Liver (tissue), 3 donors: ENCODE measurements at regions not wholly inside any gene's neighbourhood (a gene's known extent, or its start where the extent isn't known, plus 50 kb on each side); places are given as distances from the start of the nearest gene placed in this dataset.

Experiments used
- CTCF ChIP-seq: fragments of 150-350 bp; IDR thresholded peaks from 2 replicates; pipeline ENCODE4 v1.5.1; 2017; ENCODE audit warnings: improper control_type of control experiment, low read depth, low read length; ENCODE audit not compliant: missing input control
- EGR1 ChIP-seq, 2 donors: IDR thresholded peaks; 2 replicates each; pipeline ENCODE4 v1.6.1; 2016 to 2018; ENCODE audit warnings: antibody characterized with exemption in 2 of 2, low read depth in 2 of 2
- GABPA ChIP-seq, 2 donors: IDR thresholded peaks in 1 of 2; conservative IDR thresholded peaks in 1 of 2; 2 replicates each; pipeline ENCODE4 v1.6.1; 2016; ENCODE audit warnings: antibody characterized with exemption in 2 of 2, mild to moderate bottlenecking in 1 of 2, moderate library complexity in 1 of 2
- JUND ChIP-seq, 2 donors: IDR thresholded peaks; 2 replicates each; pipeline ENCODE4 v1.6.1; 2016; ENCODE audit warnings: antibody characterized with exemption in 2 of 2
- MAX ChIP-seq: IDR thresholded peaks from 2 replicates; pipeline ENCODE4 v1.6.1; 2016; ENCODE audit warnings: antibody characterized with exemption
- RAD21 ChIP-seq, 2 donors: IDR thresholded peaks; 2 replicates each; pipeline ENCODE4 v1.6.1; 2016; ENCODE audit warnings: antibody characterized with exemption in 2 of 2, mild to moderate bottlenecking in 2 of 2
- REST ChIP-seq: IDR thresholded peaks from 2 replicates; pipeline ENCODE4 v1.6.1; 2016; ENCODE audit warnings: antibody characterized with exemption, mild to moderate bottlenecking
- SP1 ChIP-seq: IDR thresholded peaks from 2 replicates; pipeline ENCODE4 v1.6.1; 2018; ENCODE audit warnings: antibody characterized with exemption, mild to moderate bottlenecking
- TAF1 ChIP-seq: conservative IDR thresholded peaks from 2 replicates; pipeline ENCODE4 v1.6.1; 2016; ENCODE audit warnings: antibody characterized with exemption, mild to moderate bottlenecking
- donor health status: healthy.
- donor health status: healthy.

GRCh38 chr13:21799671-21800070, 128.8 kb downstream of the FGF9 start:
- TF ChIP-seq SP1 (no peak), CTCF (no peak), GABPA (IDR thresholded peaks at IDR 0.05 in 1 of 2, conservative IDR thresholded peaks at IDR 0.05 in 1 of 2) (no peak), REST (no peak), MAX (no peak), RAD21 (IDR thresholded peaks at IDR 0.05) (no peak), TAF1 (no peak), JUND (IDR thresholded peaks at IDR 0.05) (no peak), EGR1 (IDR thresholded peaks at IDR 0.05; ENCODE audit: low read depth in 2 of 2) (no peak)
